ENCODE measurements at regions not wholly inside any gene's neighbourhood (a gene's known extent, or its start where the extent isn't known, plus 50 kb on each side); places are given as distances from the start of the nearest gene placed in this dataset.

GRCh38 chr2:129879614-129880180, 99.8 kb upstream of the RAB6C start:
- Histone ChIP-seq H3K27me3 (replicated peaks; ENCODE audit: insufficient read depth, low read length) (no peaks in the 10 kb centered on the region), H4K20me1 (ENCODE audit: insufficient read depth, low read length) (no peaks in the 10 kb centered on the region), H3K9me2 (replicated peaks; ENCODE audit: insufficient read depth, low read length) (no peaks in the 10 kb centered on the region), H2AFZ (ENCODE audit: low read length) (no peak overlapping the region), H3K9ac (ENCODE audit: low read length) (no peak overlapping the region), H3K9me3 (replicated peaks; ENCODE audit: insufficient read depth, low read length) (no peaks in the 10 kb centered on the region), H3K4me3 (ENCODE audit: low read length) (no peak overlapping the region), H3K4me1 (ENCODE audit: low read length) (no peaks in the 10 kb centered on the region), H3K4me2 (ENCODE audit: low read depth, low read length) (no peak overlapping the region), H3K36me3 (replicated peaks; ENCODE audit: insufficient read depth, low read length) (no peaks in the 10 kb centered on the region), H3F3A (ENCODE audit: insufficient read depth, low read length) (peaks cover 6% of the 10 kb centered on the region; the same call in 1 of the 2 replicates), H3K27ac (ENCODE audit: low read length) (no peak overlapping the region), H3K79me2 (ENCODE audit: low read length) (no peaks in the 10 kb centered on the region)
- DNase-seq, result no peak
- TF ChIP-seq EZH2phosphoT487 (IDR thresholded peaks at IDR 0.05; ENCODE audit: low read length), result no peak
- TF ChIP-seq, protein P1, sequence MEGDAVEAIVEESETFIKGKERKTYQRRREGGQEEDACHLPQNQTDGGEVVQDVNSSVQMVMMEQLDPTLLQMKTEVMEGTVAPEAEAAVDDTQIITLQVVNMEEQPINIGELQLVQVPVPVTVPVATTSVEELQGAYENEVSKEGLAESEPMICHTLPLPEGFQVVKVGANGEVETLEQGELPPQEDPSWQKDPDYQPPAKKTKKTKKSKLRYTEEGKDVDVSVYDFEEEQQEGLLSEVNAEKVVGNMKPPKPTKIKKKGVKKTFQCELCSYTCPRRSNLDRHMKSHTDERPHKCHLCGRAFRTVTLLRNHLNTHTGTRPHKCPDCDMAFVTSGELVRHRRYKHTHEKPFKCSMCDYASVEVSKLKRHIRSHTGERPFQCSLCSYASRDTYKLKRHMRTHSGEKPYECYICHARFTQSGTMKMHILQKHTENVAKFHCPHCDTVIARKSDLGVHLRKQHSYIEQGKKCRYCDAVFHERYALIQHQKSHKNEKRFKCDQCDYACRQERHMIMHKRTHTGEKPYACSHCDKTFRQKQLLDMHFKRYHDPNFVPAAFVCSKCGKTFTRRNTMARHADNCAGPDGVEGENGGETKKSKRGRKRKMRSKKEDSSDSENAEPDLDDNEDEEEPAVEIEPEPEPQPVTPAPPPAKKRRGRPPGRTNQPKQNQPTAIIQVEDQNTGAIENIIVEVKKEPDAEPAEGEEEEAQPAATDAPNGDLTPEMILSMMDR (IDR thresholded peaks at IDR 0.05; ENCODE audit: low read length), result no peak
- TF ChIP-seq EZH2 (optimal IDR thresholded peaks at IDR 0.05; ENCODE audit: low read depth, low read length), result no peak

- no peaks in the 10 kb centered on the region for H3K79me2 ChIP-seq (ENCODE audit: low read length)
- no peaks in the 10 kb centered on the region for H3K27me3 ChIP-seq (replicated peaks; ENCODE audit: insufficient read depth, low read length)
Observed at GRCh38 chr2:129880309-129880708, 99.2 kb upstream of the RAB6C start.

GRCh38 chr2:129880971-129881370, 98.5 kb upstream of the RAB6C start:
- no peak overlapping the region for H3K9ac ChIP-seq (ENCODE audit: low read length)
- no peak overlapping the region for H3K27ac ChIP-seq (ENCODE audit: low read length)
- no peaks in the 10 kb centered on the region for H4K20me1 ChIP-seq (ENCODE audit: insufficient read depth, low read length)
- no peaks in the 10 kb centered on the region for H3K9me3 ChIP-seq (replicated peaks; ENCODE audit: insufficient read depth, low read length)
- no peaks in the 10 kb centered on the region for H3K9me2 ChIP-seq (replicated peaks; ENCODE audit: insufficient read depth, low read length)
- H3K4me1 ChIP-seq (ENCODE audit: low read length), result no peaks in the 10 kb centered on the region
- H3K4me2 ChIP-seq (ENCODE audit: low read depth, low read length), result no peak overlapping the region
- TF ChIP-seq, protein P1 (IDR thresholded peaks at IDR 0.05; ENCODE audit: low read length), result no peak
- TF ChIP-seq EZH2phosphoT487 (IDR thresholded peaks at IDR 0.05; ENCODE audit: low read length) (no peak), EZH2 (optimal IDR thresholded peaks at IDR 0.05; ENCODE audit: low read depth, low read length) (no peak)
- H3K27me3 ChIP-seq (replicated peaks; ENCODE audit: insufficient read depth, low read length), result no peaks in the 10 kb centered on the region
- DNase-seq, result no peak
- H3K36me3 ChIP-seq (replicated peaks; ENCODE audit: insufficient read depth, low read length), result no peaks in the 10 kb centered on the region
- no peak overlapping the region for H3K4me3 ChIP-seq (ENCODE audit: low read length)
- no peak overlapping the region for H2AFZ ChIP-seq (ENCODE audit: low read length)
- H3F3A ChIP-seq (ENCODE audit: insufficient read depth, low read length), result peaks cover 6% of the 10 kb centered on the region; the same call in 1 of the 2 replicates
- H3K79me2 ChIP-seq (ENCODE audit: low read length), result no peaks in the 10 kb centered on the region

More at GRCh38 chr2:129880309-129880708, 99.2 kb upstream of the RAB6C start:
- Histone ChIP-seq H3K9me3 (replicated peaks; ENCODE audit: insufficient read depth, low read length) (no peaks in the 10 kb centered on the region), H3K9me2 (replicated peaks; ENCODE audit: insufficient read depth, low read length) (no peaks in the 10 kb centered on the region), H4K20me1 (ENCODE audit: insufficient read depth, low read length) (no peaks in the 10 kb centered on the region), H3K36me3 (replicated peaks; ENCODE audit: insufficient read depth, low read length) (no peaks in the 10 kb centered on the region), H3K9ac (ENCODE audit: low read length) (no peak overlapping the region), H3K27ac (ENCODE audit: low read length) (no peak overlapping the region), H3K4me2 (ENCODE audit: low read depth, low read length) (no peak overlapping the region), H3F3A (ENCODE audit: insufficient read depth, low read length) (peaks cover 6% of the 10 kb centered on the region; the same call in 1 of the 2 replicates), H2AFZ (ENCODE audit: low read length) (no peak overlapping the region), H3K4me1 (ENCODE audit: low read length) (no peaks in the 10 kb centered on the region), H3K4me3 (ENCODE audit: low read length) (no peak overlapping the region)
- DNase-seq, result no peak
- TF ChIP-seq EZH2phosphoT487 (IDR thresholded peaks at IDR 0.05; ENCODE audit: low read length) (no peak), EZH2 (optimal IDR thresholded peaks at IDR 0.05; ENCODE audit: low read depth, low read length) (no peak)
- TF ChIP-seq, protein P1 (IDR thresholded peaks at IDR 0.05; ENCODE audit: low read length), result no peak
